Vagina (tissue), 2 donors: ENCODE measurements at regions not wholly inside any gene's neighbourhood (a gene's known extent, or its start where the extent isn't known, plus 50 kb on each side); places are given as distances from the start of the nearest gene placed in this dataset.

Experiments
- POLR2A ChIP-seq, 2 donors: fragments of 450-650 bp; IDR thresholded peaks; one replicate each; pipeline ENCODE4 v1.6.1; 2017; ENCODE audit warnings: antibody characterized with exemption in 2 of 2, mild to moderate bottlenecking in 2 of 2, moderate library complexity in 2 of 2
- POLR2AphosphoS5 ChIP-seq, 2 donors: sonication (generic); formaldehyde crosslinking; IDR thresholded peaks; one replicate each; pipeline ENCODE4 v1.9.0; 2017; ENCODE audit warnings: antibody characterized with exemption in 2 of 2, mild to moderate bottlenecking in 2 of 2, low read depth in 1 of 2; ENCODE audit not compliant: insufficient read depth in 1 of 2
- TF ChIP-seq, protein P1 (sequence below), 3 experiments: fragments of 450-650 bp in 2 of 3; fragments of 200-600 bp in 1 of 3; sonication (generic) in 1 of 3; IDR thresholded peaks; one replicate each; pipeline ENCODE4 v1.5.1; 2017 to 2019; ENCODE audit warnings: antibody characterized with exemption in 3 of 3, mild to moderate bottlenecking in 2 of 3, moderate library complexity in 2 of 3

DNA sequence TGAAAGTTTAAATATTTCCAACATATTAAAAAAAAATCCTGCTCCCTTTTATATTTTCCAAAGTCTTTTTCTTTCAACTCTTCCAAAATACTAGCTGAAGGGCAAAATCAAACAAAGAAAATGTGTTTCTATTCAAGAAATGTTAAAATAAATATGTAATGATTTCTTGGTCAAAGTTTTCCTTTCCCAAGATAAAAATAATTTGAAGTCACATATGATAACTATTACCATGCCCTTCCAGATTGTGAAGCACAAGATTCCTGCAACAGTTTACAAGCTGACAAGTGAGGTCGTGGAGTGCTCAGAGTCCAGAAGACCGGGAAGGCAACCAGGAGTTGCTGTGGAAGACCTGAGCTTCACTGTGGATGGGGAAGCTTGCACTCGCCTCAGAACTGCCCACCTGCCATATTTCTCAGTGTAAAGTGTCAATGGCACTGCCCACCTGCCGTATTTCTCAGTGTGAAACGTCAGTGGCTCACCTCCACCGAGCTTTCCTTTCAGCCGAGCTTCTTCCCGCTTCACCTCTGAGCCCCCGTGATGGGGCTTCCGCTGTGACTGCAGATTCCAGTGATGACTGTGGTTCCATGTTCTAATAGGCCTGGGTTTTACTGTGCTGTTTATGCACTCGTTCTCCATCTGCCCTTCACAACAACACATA lies 160.5 kb downstream of the THBS2 start:
- TF ChIP-seq, protein P1, sequence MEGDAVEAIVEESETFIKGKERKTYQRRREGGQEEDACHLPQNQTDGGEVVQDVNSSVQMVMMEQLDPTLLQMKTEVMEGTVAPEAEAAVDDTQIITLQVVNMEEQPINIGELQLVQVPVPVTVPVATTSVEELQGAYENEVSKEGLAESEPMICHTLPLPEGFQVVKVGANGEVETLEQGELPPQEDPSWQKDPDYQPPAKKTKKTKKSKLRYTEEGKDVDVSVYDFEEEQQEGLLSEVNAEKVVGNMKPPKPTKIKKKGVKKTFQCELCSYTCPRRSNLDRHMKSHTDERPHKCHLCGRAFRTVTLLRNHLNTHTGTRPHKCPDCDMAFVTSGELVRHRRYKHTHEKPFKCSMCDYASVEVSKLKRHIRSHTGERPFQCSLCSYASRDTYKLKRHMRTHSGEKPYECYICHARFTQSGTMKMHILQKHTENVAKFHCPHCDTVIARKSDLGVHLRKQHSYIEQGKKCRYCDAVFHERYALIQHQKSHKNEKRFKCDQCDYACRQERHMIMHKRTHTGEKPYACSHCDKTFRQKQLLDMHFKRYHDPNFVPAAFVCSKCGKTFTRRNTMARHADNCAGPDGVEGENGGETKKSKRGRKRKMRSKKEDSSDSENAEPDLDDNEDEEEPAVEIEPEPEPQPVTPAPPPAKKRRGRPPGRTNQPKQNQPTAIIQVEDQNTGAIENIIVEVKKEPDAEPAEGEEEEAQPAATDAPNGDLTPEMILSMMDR (IDR thresholded peaks at IDR 0.05), result no peak
- TF ChIP-seq POLR2A (IDR thresholded peaks at IDR 0.05) (no peak), POLR2AphosphoS5 (IDR thresholded peaks at IDR 0.05; ENCODE audit: insufficient read depth in 1 of 2, low read depth in 1 of 2) (no peak)
